ENCODE measurements at regions not wholly inside any gene's neighbourhood (a gene's known extent, or its start where the extent isn't known, plus 50 kb on each side); places are given as distances from the start of the nearest gene placed in this dataset.

GRCh38 chr12:39081910-39082309 is 176.5 kb upstream of the CPNE8 start:
- TF ChIP-seq CTCF (IDR thresholded peaks at IDR 0.05) = no peak
- TF ChIP-seq EZH2 (IDR thresholded peaks at IDR 0.05; ENCODE audit: borderline replicate concordance, insufficient read depth, low read depth, low read length, poor library complexity, severe bottlenecking) = no peak
